ENCODE measurements at regions not wholly inside any gene's neighbourhood (a gene's known extent, or its start where the extent isn't known, plus 50 kb on each side); places are given as distances from the start of the nearest gene placed in this dataset.

DNA sequence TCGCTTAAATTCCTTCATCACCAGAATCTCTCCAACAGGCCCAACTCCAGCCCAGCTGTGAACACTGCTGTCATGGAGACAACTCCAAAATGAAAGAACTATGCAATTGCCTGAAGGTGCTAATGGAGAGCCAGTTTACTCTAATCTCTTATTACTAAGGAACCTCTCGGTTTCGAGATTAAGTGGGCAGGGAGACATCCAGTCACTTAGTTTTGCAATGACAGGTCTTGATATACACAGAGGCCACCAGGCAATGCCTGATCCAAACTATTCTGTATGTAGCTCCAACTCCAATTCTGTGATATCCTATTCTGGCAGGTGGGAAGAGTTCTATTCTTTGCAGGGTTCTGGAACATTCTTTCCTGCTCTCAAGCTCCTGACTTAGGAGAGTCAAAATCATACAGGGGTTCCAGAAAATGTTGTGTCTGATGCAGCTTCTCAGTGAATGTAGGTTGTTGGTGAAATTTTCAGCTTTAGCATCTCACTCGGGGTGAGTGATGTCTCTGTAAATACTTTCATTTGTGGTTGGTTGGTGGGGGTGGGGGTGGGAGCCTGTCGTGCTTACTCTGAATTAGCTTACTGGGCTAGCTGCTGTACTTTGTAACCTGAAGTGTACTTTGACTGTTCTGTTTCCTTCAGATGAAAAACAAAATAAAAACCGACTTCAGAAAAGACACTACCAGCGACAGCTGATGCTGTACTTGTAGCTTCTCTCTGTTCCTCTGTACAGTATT is 170.9 kb downstream of the PALM2AKAP2 start:
- DNase-seq (ENCODE audit: low spot score): no peak

DNA sequence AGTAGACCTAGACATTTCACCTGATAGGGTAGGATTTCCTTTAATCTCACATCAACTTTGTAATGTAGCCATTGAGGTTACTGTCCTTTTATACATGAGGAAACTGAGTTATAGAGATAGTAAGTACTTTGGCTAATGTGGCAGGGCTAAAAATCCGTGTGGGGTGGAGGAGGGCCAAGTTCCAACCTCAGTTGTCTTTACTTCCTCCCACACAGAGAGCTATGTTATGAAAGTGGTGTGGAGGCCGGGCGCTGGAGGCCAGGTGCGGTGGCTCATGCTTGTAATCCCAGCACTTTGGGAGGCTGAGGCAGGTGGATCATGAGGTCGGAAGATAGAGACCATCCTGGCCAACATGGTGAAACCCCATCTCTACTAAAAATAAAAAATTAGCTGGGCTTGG is 173.3 kb downstream of the PALM2AKAP2 start:
- DNase-seq (ENCODE audit: low spot score): no peak

DNA sequence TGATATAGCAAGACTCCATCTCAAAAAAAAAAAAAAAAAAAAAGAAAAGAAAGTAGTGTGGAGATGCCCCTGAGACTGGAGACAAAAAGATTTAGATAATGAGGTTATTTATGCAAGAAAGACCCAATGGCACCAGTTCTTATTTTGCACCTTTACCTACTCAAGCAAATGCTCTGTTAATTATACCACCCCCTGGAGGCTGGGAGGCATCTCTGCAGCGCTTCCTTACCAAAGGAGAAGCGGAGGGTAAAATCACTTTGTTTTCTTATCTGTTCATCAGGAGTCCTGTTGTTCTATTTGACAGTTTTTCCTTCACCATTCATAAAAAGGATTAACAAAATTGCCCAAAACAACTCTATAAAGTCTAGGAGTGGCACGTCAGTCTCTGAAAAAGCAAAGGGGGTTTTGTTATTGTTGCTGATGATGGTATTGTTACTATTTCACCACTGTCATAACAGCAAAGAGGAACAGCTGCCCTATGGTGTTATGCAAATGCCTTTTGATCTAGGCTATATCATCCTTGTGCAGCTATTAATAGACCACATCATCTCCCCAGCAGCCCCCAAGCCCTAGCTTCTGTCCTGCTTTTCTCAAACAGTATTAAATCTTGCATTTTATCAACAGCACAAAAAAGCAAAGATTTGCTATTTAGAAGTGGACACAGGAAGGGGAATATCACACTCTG is 174.0 kb downstream of the PALM2AKAP2 start:
- DNase-seq (ENCODE audit: low spot score): no peak

DNA sequence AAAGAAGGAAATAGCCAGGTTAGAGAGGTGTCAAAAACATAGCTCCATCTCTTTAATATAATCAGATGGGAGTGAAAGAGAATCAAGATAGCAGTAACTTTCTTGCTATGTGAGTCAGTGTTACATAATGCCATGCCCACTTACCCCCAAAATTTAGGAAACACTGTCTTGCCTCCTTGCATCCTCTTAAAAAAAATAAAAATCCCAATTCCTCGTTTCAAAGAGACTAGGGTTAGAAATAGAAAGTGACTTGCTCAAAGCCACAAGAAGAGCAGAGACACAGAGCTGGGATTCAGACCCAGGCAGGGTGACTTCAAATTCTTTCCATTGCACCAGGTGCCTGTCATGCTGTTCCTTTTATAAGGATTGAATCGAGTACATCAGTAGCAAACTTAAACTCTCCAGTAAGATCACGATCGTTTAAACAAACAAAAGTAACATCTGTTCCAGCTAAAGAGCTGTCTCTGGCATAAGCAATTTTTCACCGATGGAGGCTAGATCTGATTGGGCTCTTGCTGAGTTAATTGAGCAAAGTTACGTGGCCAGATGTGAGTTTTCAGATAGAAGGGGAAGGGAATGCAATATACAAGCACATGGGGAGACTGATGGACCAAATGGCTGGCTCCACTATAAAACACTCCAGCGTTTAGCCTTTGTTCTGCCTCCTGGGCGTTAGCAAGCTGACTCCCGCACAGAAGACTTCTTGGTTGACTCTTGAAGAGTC is 176.9 kb downstream of the PALM2AKAP2 start:
- no peak for DNase-seq (ENCODE audit: low spot score)

DNA sequence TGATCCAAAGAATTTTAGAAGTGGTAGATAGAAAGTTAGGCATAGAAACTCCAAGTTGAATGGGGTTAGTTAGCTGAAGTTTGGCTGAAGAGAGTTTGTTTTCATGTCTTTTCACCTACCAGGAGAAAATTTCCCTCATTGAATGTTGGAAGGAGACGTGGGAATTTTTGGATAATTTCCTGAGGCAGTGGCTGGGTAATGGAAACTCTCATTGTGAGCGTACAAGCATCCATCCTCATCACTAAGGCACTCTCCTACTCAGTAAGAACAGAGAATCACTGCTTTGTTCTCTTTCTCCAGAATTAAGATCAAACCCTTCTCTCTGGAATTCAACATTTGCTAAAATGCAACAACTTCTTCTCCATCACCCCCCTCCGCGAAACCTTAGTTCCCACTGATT is 179.7 kb downstream of the PALM2AKAP2 start:
- no peak for DNase-seq (ENCODE audit: low spot score)

DNA sequence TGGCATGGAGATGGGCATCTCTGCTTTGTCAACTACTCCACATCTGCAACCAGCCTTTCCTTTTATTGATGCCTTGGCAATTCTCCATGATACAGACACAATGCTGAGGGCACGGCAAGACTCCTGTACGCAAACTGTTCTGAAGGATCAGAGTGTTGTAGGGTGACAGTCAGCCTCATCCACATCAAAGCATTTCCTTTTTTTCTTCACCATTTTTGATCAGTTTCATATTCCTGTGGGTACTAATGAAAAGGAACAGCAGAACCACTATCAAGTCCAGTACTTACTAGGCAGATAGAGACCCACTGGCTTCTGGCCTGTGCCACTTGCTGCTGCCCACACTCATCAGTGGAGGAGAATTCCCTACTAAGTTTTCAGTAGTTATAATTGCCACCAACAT is 181.6 kb downstream of the PALM2AKAP2 start:
- DNase-seq (ENCODE audit: low spot score): no peak

DNA sequence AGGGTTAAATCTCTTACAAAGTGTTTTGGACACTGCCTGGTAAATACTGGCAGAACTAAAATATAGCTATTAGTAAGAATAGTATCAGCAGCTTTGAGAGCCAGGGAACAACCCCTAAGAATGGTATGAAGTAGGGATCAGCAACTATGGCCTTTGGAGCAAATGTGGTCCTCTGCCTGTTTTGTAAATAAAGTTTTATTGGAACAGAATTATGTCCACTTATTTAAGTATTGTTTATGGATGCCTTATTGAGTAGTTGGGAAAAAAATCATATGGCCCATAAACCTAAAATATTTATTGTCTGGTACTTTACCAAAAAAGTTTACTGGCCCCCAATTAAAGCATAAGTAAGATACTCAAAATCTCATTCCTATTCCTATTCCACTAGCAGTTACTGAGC is 182.2 kb downstream of the PALM2AKAP2 start:
- DNase-seq (ENCODE audit: low spot score): no peak

DNA sequence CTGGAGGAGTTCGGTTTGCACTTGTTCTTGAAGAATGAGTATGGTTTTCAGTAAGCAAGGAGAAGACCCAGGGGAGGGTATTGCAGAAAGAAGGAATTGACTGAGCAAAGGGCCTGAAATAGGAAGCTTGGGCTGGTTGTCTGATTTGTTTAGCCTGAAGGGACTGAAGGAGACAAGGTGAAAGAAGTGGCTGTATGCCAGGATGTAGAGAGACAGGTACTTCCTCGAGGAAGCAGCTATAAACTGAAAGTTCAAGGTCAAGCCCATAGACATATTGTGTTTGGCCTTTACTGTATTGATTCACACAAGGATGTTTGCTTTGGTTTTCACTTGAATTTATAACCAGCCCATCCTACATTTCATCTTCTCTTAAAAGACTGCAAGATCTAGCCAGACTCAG is 183.1 kb downstream of the PALM2AKAP2 start:
- DNase-seq (ENCODE audit: low spot score): no peak

DNA sequence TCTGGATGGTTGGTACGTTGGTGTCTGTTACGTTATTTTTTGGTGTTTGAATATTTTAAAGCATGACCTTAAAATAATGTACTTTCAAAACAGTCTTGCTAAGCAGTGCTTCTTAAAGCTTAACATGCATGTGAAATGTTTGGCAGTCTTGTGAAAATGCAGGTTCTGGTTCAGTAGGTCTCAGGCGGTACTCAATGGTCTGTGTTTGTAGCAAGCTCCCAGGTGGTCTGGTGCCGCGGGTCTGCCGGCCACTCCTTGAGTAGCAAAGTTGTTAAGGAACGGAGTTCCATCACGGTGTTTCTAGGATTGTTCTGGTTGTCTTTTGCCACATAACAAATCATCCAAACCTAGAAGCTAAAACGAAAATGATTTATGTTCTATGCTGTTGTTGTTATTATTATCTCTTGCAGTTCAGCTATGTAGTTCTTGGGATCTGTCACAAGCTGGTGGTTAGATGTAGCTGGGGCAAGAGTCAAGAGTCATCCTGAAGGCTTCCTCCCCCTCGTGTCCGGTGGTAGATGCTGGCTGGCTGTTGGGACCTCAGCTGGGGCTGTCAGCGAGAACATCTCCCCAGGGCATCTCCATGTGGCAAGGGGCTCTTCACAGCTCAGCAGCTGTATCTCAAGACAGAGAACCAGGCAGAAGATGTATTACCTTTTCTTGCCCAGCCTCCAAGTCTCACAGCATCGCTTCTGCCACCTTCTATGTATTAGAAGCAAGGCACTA is 186.8 kb downstream of the PALM2AKAP2 start:
- DNase-seq (ENCODE audit: low spot score): no peak

DNA sequence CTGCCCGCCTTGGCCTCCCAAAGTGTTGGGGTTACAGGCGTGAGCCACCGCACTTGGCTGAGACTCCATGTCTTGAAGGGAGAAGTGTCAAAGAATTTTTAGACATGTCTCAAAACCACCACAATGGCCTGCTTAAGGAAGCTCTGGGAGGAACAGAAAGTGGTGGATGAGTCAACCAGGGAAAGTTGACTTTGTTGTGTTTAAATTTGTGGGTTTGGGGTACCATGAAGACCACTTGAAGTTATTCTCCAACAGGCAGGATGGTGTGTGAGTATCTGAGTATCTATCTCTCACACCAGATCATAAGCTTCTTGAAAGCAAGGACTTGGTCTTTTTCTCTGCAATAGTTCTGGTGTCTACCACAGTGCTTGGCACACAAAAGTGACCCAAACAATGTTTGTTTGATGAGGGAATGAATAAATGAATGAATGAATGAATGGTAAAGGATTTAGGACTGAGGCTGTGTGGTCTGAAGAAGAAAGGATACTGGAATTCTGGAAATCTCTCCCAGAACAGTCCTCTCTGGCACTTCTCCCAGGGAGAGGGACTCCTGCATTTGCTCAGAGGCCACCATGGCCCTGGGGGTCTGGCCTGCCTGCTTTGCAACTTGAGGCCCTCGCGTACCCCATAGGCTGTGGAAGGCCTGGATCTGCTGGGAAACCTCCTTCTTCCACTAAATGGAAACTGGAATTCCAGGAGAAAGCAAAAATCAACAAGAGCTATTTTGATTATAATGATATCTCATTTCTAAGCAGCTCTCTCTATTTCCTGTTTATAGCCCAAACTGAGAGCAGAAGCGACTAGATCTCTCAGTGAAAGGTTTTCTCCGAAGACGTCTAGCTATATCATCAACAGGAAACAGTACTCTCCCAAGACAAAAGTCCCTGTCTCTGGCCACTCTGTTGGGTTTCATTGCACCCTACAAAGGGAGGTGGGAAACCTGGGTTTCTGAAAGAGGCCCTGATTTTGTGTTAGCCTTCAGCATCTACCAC is 187.9 kb downstream of the PALM2AKAP2 start:
- DNase-seq (ENCODE audit: low spot score): no peak

DNA sequence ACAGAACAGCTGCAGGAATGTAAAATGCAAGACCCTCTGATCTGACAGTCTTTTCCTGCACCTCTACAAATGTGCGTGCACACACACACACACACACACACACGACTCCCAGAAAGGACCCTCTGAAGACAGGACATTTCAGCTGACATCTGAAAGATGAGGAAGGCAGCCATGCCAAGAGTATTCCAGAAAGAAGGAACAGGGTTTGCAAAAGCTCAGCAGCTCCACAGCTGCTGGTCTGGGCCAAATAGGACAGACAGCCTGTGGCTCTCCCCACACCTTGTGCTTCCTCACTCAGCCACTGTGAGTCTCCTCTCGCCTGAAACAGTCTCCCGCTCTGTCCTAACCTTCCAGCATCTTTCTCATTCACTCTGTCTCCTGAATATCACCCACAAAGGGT is 189.0 kb downstream of the PALM2AKAP2 start:
- DNase-seq (ENCODE audit: low spot score): no peak

DNA sequence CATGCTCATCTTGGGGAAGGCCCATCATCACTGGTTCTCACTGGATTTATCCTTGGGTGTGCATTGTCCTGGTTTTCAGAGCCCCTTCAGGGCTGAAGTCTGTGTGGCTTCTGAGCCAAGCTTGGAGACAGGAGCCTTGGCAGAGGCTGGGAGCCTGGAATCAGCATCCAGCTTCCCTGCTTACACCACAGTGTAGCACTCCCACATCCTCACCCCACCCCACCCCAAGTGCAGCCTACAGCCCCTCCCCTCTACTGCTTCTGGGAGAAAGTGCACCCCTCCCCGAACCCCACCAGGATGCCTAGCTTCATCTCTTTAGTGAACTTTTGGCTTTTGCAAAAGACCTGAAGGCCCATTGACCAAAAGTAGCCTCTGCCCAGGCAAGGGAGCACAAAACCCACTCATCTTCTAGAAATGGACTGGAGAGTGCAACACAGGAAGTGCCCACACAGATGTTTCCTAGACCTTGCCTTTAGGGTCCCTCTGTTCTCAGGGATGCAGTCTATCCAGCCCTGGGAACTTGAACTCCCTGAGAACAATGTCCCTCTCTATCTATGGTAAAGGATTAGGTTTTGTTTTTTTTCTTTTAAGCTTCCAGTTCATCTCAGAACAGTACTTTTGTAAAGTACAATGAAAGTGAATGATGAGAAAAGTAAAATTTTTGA is 189.7 kb downstream of the PALM2AKAP2 start:
- DNase-seq (ENCODE audit: low spot score): no peak

DNA sequence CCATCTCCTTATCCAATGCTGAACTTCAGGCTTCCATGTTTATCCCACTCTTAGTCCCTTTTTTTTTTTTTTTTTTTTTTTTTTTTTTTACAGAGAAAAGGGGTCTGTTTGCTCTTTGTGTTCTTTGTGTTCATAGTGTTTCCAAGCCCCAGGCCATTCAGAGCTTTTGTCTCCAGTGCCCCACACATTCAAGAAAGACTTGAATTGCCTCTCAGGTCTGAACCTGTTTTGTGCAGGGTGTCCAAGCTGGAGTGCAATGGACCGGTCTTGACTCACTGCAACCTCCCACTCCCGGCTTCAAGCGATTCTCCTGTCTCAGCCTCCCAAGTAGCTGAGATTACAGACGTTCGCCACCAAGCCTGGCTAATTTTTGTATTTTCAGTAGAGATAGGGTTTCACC is 191.2 kb downstream of the PALM2AKAP2 start:
- no peak for DNase-seq (ENCODE audit: low spot score)

DNA sequence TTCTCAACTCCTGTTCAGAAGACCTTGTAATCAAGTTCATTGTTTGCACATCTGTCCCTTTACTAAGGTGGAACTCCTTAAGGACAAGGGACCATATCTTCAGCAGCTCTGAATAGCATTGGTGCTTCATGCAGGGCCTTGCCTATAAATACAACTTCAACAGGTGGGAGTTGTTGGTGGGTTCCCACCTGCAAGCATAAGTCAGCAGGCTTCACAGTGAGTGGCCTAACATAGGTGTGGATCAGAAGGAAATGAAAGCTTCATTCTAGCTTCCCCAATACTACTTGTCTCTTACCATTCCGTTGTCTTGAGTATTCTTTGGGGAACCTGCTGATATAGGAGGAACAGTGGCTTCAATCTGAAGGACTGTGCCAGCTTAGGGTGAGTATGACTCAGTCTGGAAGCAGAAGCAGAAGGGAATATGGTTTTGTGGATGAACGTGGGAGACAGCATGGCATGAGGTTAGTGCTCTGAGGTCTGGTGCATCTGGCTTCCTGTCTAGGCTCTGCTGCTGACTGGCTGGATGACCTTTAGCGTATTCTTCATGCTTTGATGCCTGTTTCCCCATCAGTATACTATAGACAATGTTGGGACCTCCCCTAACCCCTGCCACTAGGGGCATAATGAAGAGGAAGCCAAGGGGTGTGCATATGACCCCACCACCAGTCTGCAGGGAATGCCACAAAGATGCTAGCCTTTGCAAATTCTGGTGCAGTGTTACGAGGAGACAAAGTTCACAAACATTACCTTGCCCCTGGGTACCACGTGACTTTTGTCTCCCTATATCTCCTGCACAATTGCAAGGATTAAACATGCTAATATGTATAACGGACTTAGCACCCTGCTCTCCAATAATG is 192.3 kb downstream of the PALM2AKAP2 start:
- no peak for DNase-seq (ENCODE audit: low spot score)

DNA sequence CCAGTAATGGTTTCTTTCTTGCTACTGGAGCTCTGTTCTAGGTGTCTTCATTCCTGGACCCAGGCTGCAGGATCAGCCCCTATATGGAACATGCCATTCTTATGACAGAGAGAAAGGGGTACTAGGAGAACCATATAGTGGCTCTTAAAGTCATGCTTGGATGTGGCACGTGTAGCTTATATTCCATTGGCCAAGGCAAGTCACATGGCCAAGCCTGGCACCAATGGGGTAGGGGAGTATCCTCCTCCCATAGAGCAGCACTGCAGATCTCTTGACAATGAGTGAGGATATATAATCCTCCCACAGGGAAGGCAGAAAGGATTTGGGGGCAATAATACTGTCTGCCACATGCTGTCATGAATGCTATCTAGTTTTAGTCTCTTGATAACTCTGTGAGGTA is 193.3 kb downstream of the PALM2AKAP2 start:
- DNase-seq (ENCODE audit: low spot score): no peak

DNA sequence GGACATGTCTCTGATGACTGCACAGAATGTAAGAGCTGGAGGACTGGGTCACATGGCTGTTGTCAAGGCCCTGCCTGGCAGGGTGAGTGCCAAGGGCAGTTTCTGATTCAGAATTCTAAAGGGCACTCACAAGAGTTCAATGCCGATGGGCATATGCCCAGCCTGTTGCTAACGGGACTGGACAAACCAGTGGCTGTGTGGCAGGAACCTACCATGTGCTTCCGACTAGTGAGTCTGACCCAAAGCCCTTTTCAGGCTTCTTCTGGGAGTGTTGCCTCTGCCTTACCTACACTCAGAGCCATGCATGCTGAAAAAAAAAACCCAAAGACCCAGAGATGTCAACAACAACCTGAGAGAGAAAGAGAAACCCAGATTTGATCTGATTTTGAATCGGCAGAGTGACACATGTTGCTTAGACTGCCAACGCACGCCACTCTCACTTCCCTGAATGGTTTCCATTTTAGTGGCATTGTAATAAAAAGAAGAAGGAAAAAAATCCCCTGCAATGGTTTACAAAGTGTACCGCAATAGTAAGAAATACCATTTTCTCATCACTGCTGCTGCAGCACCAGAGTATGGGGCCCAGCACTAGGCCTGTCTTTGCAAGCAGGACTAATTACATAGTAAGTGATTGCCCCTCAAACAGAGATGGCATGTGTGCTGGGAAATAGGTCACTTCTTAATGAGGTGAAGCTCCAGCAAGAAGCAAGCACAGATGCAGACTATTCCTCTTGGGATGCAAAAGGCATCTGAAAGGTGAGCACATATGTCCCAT is 194.3 kb downstream of the PALM2AKAP2 start:
- DNase-seq (ENCODE audit: low spot score): no peak

DNA sequence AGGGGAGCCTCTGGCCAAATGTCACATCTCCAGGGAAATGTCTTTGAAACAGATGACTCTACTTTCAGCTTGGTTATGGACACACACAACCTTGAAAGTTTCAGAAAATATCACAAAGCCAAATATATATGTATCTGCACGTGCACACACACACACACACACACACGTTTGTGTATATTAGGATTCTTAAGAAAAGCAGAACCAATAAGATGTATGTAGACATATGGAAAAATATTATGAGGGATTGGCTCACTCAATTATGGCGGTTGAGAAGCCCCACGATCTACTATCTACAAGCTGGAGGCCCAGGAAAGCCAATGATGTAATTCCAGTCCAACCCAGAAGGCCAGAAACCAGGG is 194.9 kb downstream of the PALM2AKAP2 start:
- DNase-seq (ENCODE audit: low spot score): no peak

DNA sequence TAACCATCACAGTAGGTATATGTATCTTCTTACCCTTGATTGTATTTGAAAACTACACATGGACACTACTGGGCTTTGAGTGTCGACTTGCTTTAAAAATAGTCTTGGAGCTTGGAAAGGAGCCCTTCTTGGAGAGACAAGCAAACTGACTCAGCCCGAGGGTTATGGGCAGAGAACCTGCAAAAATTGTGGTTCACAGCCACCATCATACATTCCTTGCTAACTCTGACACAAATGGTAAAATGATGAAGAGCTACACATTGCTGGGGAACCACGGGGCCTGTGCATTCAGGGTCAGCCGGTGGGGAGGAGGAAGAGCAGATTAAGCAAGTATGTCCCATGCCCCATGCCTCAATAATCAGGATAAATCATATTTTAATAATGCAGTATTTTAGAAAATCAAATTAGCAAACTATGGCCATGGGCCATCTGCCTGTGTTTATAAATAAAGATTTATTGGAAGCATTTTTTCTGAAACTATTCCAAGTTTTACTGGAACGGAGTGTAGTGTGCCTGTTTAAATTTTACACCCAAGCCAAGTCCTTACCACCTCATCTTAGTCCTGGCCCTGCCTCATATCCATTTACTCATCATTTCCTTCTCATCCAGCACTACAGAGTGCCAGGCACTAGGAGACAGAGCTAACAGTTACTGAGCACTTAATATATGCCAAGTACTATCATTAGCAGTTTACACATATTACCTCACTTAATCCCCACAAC is 195.7 kb downstream of the PALM2AKAP2 start:
- DNase-seq (ENCODE audit: low spot score): no peak
